ENCODE measurements at regions not wholly inside any gene's neighbourhood (a gene's known extent, or its start where the extent isn't known, plus 50 kb on each side); places are given as distances from the start of the nearest gene placed in this dataset.

DNA sequence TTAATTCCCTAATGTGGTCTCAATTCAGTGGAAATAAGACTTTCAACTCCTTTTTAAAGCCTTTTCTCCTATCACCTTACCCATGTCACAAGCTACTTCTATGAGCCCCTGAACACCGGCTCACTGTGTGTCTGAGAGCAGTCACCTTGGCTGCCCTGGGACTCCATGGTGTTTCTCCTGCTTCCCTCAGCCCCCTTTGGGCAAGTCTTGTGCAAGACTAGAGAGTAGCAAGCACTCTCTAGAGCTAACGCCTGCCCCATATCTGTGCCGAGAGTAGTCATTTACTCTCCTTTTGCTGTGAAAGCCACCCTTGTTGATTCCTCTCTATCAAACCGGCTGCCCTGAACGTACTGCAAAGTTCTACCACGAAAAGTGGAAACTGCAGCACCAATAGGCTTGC is 77.9 kb upstream of the DAB2 start:
- DNase-seq: no peak

DNA sequence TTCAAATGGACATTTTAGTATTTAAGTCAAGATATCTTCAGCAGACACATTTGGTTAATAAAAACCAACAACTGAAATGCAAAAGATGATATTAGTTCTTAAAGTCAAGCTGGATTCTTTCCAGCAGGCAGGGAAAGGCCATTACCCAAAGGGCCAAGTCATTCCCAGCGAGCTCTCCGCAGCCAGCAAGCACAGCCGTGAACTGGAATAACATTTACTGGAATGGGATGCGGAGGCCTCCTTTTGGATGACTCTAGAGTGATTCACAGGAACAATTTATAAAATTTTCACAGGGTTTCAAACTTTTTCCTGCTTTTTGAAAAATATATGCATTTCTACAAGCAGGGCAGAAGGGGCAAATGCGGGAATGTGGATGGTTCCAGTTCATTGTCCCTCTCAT is 76.6 kb upstream of the DAB2 start:
- ChIA-PET POLR2A (ENCODE audit: partially characterized antibody) (no interaction called here), CTCF (ENCODE audit: partially characterized antibody) (no interaction called here)
- no peak overlapping the region for H3K4me3 ChIP-seq (ENCODE audit: low read length in 2 of 2)
- DNase-seq: no peak
- no peaks in the 10 kb centered on the region for H3K27me3 ChIP-seq (ENCODE audit: insufficient read depth, low read length)
- Mint-ChIP-seq H3K4me1 (peaks cover 0 to 1% (median 0%) of the 10 kb centered on the region in 4 donors), H3K27me3 (peaks cover 15 to 17% of the 10 kb centered on the region in 2 donors), H3K36me3 (no peaks in the 10 kb centered on the region), H3K9me3 (peaks cover 0 to 2% (median 0%) of the 10 kb centered on the region in 8 donors), H3K27ac (no peak overlapping the region), H3K4me3 (no peak overlapping the region)
- H3K27ac ChIP-seq (ENCODE audit: low read depth, low read length): no peak overlapping the region
- no peaks in the 10 kb centered on the region for H3K9me3 ChIP-seq (ENCODE audit: control insufficient read depth in 1 of 2, low read length in 2 of 2)
- no peaks in the 10 kb centered on the region for H3K4me1 ChIP-seq (ENCODE audit: insufficient read depth, low read length)
- H3K36me3 ChIP-seq (ENCODE audit: insufficient read depth, low read length): no peaks in the 10 kb centered on the region
- intact Hi-C loops (cut with micrococcal nuclease): no loop called here

More for the DNA sequence above, 77.9 kb upstream of the DAB2 start:
- Histone ChIP-seq H3K4me3 (ENCODE audit: low read length in 2 of 2) (no peak overlapping the region), H3K27me3 (ENCODE audit: insufficient read depth, low read length) (no peaks in the 10 kb centered on the region), H3K36me3 (ENCODE audit: insufficient read depth, low read length) (no peaks in the 10 kb centered on the region), H3K9me3 (ENCODE audit: control insufficient read depth in 1 of 2, low read length in 2 of 2) (no peaks in the 10 kb centered on the region), H3K27ac (ENCODE audit: low read depth, low read length) (no peak overlapping the region), H3K4me1 (ENCODE audit: insufficient read depth, low read length) (no peaks in the 10 kb centered on the region)
- peaks cover 0 to 1% (median 0%) of the 10 kb centered on the region in 4 donors for H3K4me1 Mint-ChIP-seq
- H3K9me3 Mint-ChIP-seq: peaks cover 0 to 2% (median 0%) of the 10 kb centered on the region in 8 donors
- POLR2A ChIA-PET (ENCODE audit: partially characterized antibody): no interaction called here
- H3K4me3 Mint-ChIP-seq: no peak overlapping the region
- H3K27ac Mint-ChIP-seq: no peak overlapping the region
- H3K27me3 Mint-ChIP-seq: peaks cover 20 to 22% of the 10 kb centered on the region in 2 donors
- intact Hi-C loops (cut with micrococcal nuclease): no loop called here
- CTCF ChIA-PET (ENCODE audit: partially characterized antibody): no interaction called here
- H3K36me3 Mint-ChIP-seq: no peaks in the 10 kb centered on the region

DNA sequence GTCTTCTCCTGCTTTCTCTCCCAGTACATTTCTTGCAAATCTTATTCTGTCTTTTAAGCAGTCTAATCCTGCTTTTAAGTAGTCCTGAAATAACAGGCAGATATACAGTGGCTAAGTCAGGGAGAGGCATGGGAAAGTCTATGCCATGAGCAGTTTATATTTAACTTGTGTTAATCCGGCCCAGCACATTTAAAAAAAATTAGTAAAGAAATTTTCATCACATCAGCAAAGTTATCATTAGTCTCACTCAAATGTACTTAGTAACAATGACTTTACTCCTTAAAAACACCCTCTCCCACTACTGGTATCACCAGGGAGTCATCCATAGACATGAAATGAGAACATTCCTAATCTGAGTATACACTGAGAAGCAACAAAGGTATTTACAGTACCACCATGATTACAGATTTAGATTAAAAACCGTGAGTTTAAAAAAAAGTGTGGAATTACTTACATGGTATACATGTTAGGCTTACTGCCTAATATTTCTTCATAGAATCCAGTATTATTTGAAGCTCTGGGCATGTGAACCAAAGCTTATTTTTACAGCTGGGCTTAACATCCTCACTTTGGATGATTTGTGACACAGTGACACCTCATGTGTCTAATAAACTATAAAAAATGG is 75.9 kb upstream of the DAB2 start:
- H3K4me3 ChIP-seq (ENCODE audit: low read length in 2 of 2): no peak overlapping the region
- H3K4me3 Mint-ChIP-seq: no peak overlapping the region
- H3K4me1 ChIP-seq (ENCODE audit: insufficient read depth, low read length): no peaks in the 10 kb centered on the region
- ChIA-PET POLR2A (ENCODE audit: partially characterized antibody) (no interaction called here), CTCF (ENCODE audit: partially characterized antibody) (interaction anchor here (0.5 kb wide), 1 partner anchor 507 kb away, joined by 3 read pairs; no protein-coding TSS in a partner anchor)
- intact Hi-C loops (cut with micrococcal nuclease): no loop called here
- H3K27me3 Mint-ChIP-seq: peaks cover 13 to 15% of the 10 kb centered on the region in 2 donors
- H3K27ac Mint-ChIP-seq: no peak overlapping the region
- no peak for DNase-seq
- peaks cover 0 to 2% (median 0%) of the 10 kb centered on the region in 8 donors for H3K9me3 Mint-ChIP-seq
- H3K27ac ChIP-seq (ENCODE audit: low read depth, low read length): no peak overlapping the region
- peaks cover 0 to 1% (median 0%) of the 10 kb centered on the region in 4 donors for H3K4me1 Mint-ChIP-seq
- no peaks in the 10 kb centered on the region for H3K36me3 ChIP-seq (ENCODE audit: insufficient read depth, low read length)
- H3K27me3 ChIP-seq (ENCODE audit: insufficient read depth, low read length): no peaks in the 10 kb centered on the region
- no peaks in the 10 kb centered on the region for H3K36me3 Mint-ChIP-seq
- no peaks in the 10 kb centered on the region for H3K9me3 ChIP-seq (ENCODE audit: control insufficient read depth in 1 of 2, low read length in 2 of 2)

DNA sequence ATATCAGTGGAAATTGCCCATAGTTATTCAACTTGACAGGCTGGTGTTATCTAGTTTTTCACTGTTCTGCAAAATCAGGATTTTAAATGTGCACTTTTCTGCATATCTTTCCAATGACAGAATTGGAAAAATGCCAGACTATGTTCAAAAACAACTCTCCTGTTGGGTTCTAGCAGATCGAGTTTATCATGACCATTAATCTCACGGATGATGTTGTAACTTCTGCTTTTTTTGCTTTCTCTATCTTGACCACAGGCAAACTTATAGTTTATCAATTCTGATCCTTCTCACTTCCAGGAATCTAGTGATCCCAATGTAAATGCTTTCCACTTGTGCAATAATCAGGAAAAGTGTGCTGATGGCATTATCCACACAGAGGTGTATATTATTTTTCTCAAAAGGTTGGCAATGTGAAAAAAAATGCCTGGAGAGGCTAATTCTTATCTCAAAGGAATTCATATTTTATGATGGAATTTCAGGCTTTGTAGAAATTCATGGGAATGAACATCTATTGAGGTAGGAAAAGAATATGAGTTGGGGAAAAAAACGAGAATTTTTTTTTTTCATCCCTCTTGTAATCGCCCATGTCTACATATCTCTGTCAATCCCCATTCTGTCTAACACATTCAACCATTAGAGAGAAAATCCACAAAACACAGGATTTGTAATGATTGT is 73.6 kb upstream of the DAB2 start:
- no peak overlapping the region for H3K27ac Mint-ChIP-seq
- intact Hi-C loops (cut with micrococcal nuclease): no loop called here

DNA sequence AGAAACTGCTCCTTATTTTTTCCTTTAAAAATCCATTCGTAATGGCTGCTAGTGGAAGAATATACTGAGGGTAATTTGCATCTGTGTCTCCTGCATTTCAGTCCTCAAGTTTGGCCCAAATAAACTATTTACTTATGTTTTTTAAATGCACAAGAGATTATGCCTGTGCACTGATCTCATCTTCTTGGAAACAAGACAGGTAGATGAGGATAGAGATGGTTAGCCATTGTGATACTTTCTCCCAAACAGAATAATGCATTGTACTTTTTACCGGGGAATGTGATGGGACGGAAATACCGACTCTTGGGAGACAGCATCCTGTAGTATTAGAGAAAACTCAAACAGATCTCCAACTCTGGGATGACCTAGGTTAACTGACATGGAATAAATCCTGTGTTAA is 72.5 kb upstream of the DAB2 start:
- ChIA-PET POLR2A (ENCODE audit: partially characterized antibody) (no interaction called here), CTCF (ENCODE audit: partially characterized antibody) (no interaction called here)
- no peak overlapping the region for H3K27ac ChIP-seq (ENCODE audit: low read depth, low read length)
- no peak overlapping the region for H3K4me3 ChIP-seq (ENCODE audit: low read length in 2 of 2)
- H3K9me3 Mint-ChIP-seq: peaks cover 0 to 1% (median 0%) of the 10 kb centered on the region in 8 donors
- H3K4me1 ChIP-seq (ENCODE audit: insufficient read depth, low read length): no peaks in the 10 kb centered on the region
- no peaks in the 10 kb centered on the region for H3K36me3 ChIP-seq (ENCODE audit: insufficient read depth, low read length)
- no peaks in the 10 kb centered on the region for H3K27me3 ChIP-seq (ENCODE audit: insufficient read depth, low read length)
- peaks cover 0 to 1% (median 0%) of the 10 kb centered on the region in 4 donors for H3K4me1 Mint-ChIP-seq
- no peak overlapping the region for H3K27ac Mint-ChIP-seq
- H3K9me3 ChIP-seq (ENCODE audit: control insufficient read depth in 1 of 2, low read length in 2 of 2): no peaks in the 10 kb centered on the region
- H3K4me3 Mint-ChIP-seq: no peak overlapping the region
- no peak for DNase-seq
- intact Hi-C loops (cut with micrococcal nuclease): no loop called here
- H3K27me3 Mint-ChIP-seq: peaks cover 7 to 10% of the 10 kb centered on the region in 2 donors
- no peaks in the 10 kb centered on the region for H3K36me3 Mint-ChIP-seq

More for the DNA sequence above, 73.6 kb upstream of the DAB2 start:
- H3K4me1 ChIP-seq (ENCODE audit: insufficient read depth, low read length): no peaks in the 10 kb centered on the region
- H3K27ac ChIP-seq (ENCODE audit: low read depth, low read length): no peak overlapping the region
- no peak for DNase-seq
- H3K9me3 Mint-ChIP-seq: no peaks in the 10 kb centered on the region
- H3K36me3 ChIP-seq (ENCODE audit: insufficient read depth, low read length): no peaks in the 10 kb centered on the region
- H3K4me3 Mint-ChIP-seq: no peak overlapping the region
- ChIA-PET POLR2A (ENCODE audit: partially characterized antibody) (no interaction called here), CTCF (ENCODE audit: partially characterized antibody) (interaction anchor here (0.9 kb wide), 1 partner anchor 14 kb away, joined by 3 read pairs; no protein-coding TSS in a partner anchor)
- H3K36me3 Mint-ChIP-seq: no peaks in the 10 kb centered on the region
- H3K27me3 Mint-ChIP-seq: peaks cover 7 to 10% of the 10 kb centered on the region in 2 donors
- peaks cover 0 to 1% (median 0%) of the 10 kb centered on the region in 4 donors for H3K4me1 Mint-ChIP-seq
- no peak overlapping the region for H3K4me3 ChIP-seq (ENCODE audit: low read length in 2 of 2)
- H3K9me3 ChIP-seq (ENCODE audit: control insufficient read depth in 1 of 2, low read length in 2 of 2): no peaks in the 10 kb centered on the region
- no peaks in the 10 kb centered on the region for H3K27me3 ChIP-seq (ENCODE audit: insufficient read depth, low read length)

DNA sequence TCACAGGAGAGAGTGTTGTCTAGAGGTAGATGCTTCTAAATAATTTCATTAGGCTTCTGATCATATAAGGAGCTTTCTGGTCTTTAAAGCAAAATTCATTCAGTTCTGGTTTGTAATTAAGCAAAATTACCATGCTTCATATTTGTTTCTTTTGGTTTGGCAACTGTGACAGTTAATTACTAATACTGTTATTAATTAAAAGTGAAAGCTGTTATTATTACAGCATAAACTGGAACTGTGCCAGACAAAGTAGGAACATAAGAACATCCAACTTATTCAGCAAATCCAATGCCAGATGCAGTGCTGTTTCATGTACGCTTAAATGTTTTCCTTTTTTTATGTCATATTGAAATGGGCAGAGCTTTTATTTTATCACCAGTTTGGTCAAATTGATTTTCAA is 70.4 kb upstream of the DAB2 start:
- POLR2A ChIA-PET (ENCODE audit: partially characterized antibody): no interaction called here
- intact Hi-C loops (cut with micrococcal nuclease): no loop called here
- H3K4me1 Mint-ChIP-seq: no peaks in the 10 kb centered on the region

DNA sequence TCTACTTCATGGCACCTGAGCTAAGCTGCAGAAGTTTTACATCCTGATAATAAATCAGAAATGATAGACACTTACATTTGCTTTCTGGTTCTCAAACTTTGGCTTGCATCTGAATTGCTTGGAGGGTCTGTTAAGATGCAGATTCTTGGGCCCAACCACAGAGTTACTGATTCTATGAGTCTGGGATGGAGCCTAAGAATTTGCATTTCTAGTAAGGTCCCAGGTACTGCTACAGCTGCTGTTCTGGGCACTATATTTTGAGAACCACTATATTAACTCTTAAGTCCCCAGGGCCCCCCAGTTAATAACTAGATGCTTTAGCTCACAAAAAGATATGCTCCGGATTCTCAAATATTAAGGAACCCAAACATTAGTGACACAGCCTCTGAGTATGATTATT is 69.8 kb upstream of the DAB2 start:
- no peaks in the 10 kb centered on the region for H3K4me1 Mint-ChIP-seq
- H3K27me3 ChIP-seq (ENCODE audit: insufficient read depth, low read length): no peaks in the 10 kb centered on the region
- intact Hi-C loops (cut with micrococcal nuclease): no loop called here
- H3K9me3 Mint-ChIP-seq: peaks cover 5 to 26% (median 14%) of the 10 kb centered on the region in 8 donors
- peaks cover 0 to 2% of the 10 kb centered on the region in 2 donors for H3K36me3 Mint-ChIP-seq
- ChIA-PET POLR2A (ENCODE audit: partially characterized antibody) (no interaction called here), CTCF (ENCODE audit: partially characterized antibody) (no interaction called here)
- H3K4me1 ChIP-seq (ENCODE audit: insufficient read depth, low read length): no peaks in the 10 kb centered on the region
- H3K27ac ChIP-seq (ENCODE audit: low read depth, low read length): no peak overlapping the region
- no peak overlapping the region for H3K4me3 ChIP-seq (ENCODE audit: low read length in 2 of 2)
- H3K9me3 ChIP-seq (ENCODE audit: control insufficient read depth in 1 of 2, low read length in 2 of 2): peaks cover 0 to 4% of the 10 kb centered on the region in 2 donors
- no peak overlapping the region for H3K4me3 Mint-ChIP-seq
- H3K27ac Mint-ChIP-seq: no peak overlapping the region
- DNase-seq: no peak
- peaks cover 7 to 10% of the 10 kb centered on the region in 2 donors for H3K27me3 Mint-ChIP-seq
- H3K36me3 ChIP-seq (ENCODE audit: insufficient read depth, low read length): no peaks in the 10 kb centered on the region

More for the DNA sequence above, 70.4 kb upstream of the DAB2 start:
- Histone ChIP-seq H3K4me1 (ENCODE audit: insufficient read depth, low read length) (no peaks in the 10 kb centered on the region), H3K27ac (ENCODE audit: low read depth, low read length) (no peak overlapping the region), H3K4me3 (ENCODE audit: low read length in 2 of 2) (no peak overlapping the region), H3K36me3 (ENCODE audit: insufficient read depth, low read length) (no peaks in the 10 kb centered on the region), H3K27me3 (ENCODE audit: insufficient read depth, low read length) (no peaks in the 10 kb centered on the region), H3K9me3 (ENCODE audit: control insufficient read depth in 1 of 2, low read length in 2 of 2) (peaks cover 0 to 4% of the 10 kb centered on the region in 2 donors)
- CTCF ChIA-PET (ENCODE audit: partially characterized antibody): no interaction called here
- H3K36me3 Mint-ChIP-seq: peaks cover 0 to 2% of the 10 kb centered on the region in 2 donors
- H3K27ac Mint-ChIP-seq: no peak overlapping the region
- peaks cover 1 to 19% (median 8%) of the 10 kb centered on the region in 8 donors for H3K9me3 Mint-ChIP-seq
- peaks cover 7 to 10% of the 10 kb centered on the region in 2 donors for H3K27me3 Mint-ChIP-seq
- no peak for DNase-seq
- no peak overlapping the region for H3K4me3 Mint-ChIP-seq
